RWPE2 (cell line): ENCODE measurements at regions not wholly inside any gene's neighbourhood (a gene's known extent, or its start where the extent isn't known, plus 50 kb on each side); places are given as distances from the start of the nearest gene placed in this dataset.
"Not testable (repeated sequence)": the region's sequence is repeated elsewhere in the genome, so short reads cannot be mapped to it uniquely, and the experiment has no call there.

Experiments
- ATAC-seq: fragments of 200-7000 bp; cut with Tn5 transposase; 3 replicates; pipeline ENCODE4 v1.9.1; 2021; ENCODE audit warnings: low read depth
- DNase-seq: peaks from one replicate; pipeline ENCODE4 v3.0.0-alpha.2; 2020; ENCODE audit warnings: low spot score
- H3K27ac ChIP-seq: fragments of 450-650 bp; 2 replicates; pipeline ENCODE4 v1.5.1; 2017; ENCODE audit warnings: mild to moderate bottlenecking; ENCODE audit not compliant: poor library complexity, severe bottlenecking
- H3K27me3 ChIP-seq: fragments of 250-450 bp; sonication (Bioruptor Pico); 2 replicates; pipeline ENCODE4 v1.5.1; 2021; ENCODE audit warnings: mild to moderate bottlenecking, moderate library complexity; ENCODE audit not compliant: insufficient read depth, poor library complexity, severe bottlenecking
- H3K36me3 ChIP-seq: fragments of 250-450 bp; sonication (Bioruptor Pico); 2 replicates; pipeline ENCODE4 v1.5.1; 2020; ENCODE audit warnings: low read depth, mild to moderate bottlenecking, moderate library complexity
- H3K4me1 ChIP-seq: fragments of 250-450 bp; sonication (Bioruptor Pico); 2 replicates; pipeline ENCODE4 v1.5.1; 2021; ENCODE audit warnings: mild to moderate bottlenecking, moderate library complexity; ENCODE audit not compliant: insufficient read depth, poor library complexity, severe bottlenecking
- H3K4me3 ChIP-seq: fragments of 250-450 bp; sonication (Bioruptor Pico); 2 replicates; pipeline ENCODE4 v1.5.1; 2021; ENCODE audit warnings: mild to moderate bottlenecking, moderate library complexity; ENCODE audit not compliant: severe bottlenecking
- H3K9me3 ChIP-seq: fragments of 250-450 bp; sonication (Bioruptor Pico); 2 replicates; pipeline ENCODE4 v1.5.1; 2021; ENCODE audit warnings: mild to moderate bottlenecking, moderate library complexity; ENCODE audit not compliant: severe bottlenecking
- CTCF ChIP-seq: fragments of 450-650 bp; IDR thresholded peaks from one replicate; pipeline ENCODE4 v1.5.1; 2017; ENCODE audit warnings: mild to moderate bottlenecking, moderate library complexity; ENCODE audit not compliant: poor library complexity, severe bottlenecking

GRCh38 chr2:89819809-89820208, 1128.3 kb downstream of the RPIA start:
- Histone ChIP-seq H3K36me3 (no peaks in the 10 kb centered on the region), H3K27ac (no peak overlapping the region), H3K4me3 (no peak overlapping the region), H3K4me1 (no peaks in the 10 kb centered on the region), H3K27me3 (no peaks in the 10 kb centered on the region), H3K9me3 (peaks cover 46% of the 10 kb centered on the region)
- no peak for TF ChIP-seq CTCF
- no peak for DNase-seq
- no peak for ATAC-seq

DNA sequence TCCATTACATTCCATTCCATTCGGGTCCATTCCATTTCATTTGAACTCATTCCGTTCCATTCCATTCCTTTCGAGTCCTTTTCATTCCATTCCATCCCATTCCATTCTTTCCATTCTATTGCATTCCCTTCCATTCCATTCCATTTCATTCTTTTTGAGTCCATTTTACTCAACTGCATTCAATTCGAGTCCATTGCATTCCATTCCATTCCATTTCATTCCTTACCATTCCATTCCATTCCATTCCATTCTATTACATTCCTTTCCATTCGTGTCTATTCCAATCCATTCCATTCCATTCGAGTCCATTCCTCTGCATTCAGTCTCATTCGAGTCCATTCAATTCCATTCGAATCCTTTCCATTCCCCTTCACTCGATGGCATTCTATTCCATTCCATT, 1128.8 kb downstream of the RPIA start:
- no peak for TF ChIP-seq CTCF
- no peak overlapping the region for H3K4me3 ChIP-seq
- H3K36me3 ChIP-seq, result no peaks in the 10 kb centered on the region
- no peaks in the 10 kb centered on the region for H3K4me1 ChIP-seq
- H3K9me3 ChIP-seq, result peaks cover 44% of the 10 kb centered on the region
- no peak for ATAC-seq
- no peaks in the 10 kb centered on the region for H3K27me3 ChIP-seq
- DNase-seq, result no peak
- no peak overlapping the region for H3K27ac ChIP-seq

GRCh38 chr2:89821455-89821945, 1130.0 kb downstream of the RPIA start:
- Histone ChIP-seq H3K27ac (no peak overlapping the region), H3K4me3 (no peak overlapping the region), H3K4me1 (no peaks in the 10 kb centered on the region), H3K9me3 (peaks cover 44% of the 10 kb centered on the region), H3K27me3 (no peaks in the 10 kb centered on the region), H3K36me3 (no peaks in the 10 kb centered on the region)
- DNase-seq, result no peak
- ATAC-seq, result no peak
- TF ChIP-seq CTCF, result no peak

DNA sequence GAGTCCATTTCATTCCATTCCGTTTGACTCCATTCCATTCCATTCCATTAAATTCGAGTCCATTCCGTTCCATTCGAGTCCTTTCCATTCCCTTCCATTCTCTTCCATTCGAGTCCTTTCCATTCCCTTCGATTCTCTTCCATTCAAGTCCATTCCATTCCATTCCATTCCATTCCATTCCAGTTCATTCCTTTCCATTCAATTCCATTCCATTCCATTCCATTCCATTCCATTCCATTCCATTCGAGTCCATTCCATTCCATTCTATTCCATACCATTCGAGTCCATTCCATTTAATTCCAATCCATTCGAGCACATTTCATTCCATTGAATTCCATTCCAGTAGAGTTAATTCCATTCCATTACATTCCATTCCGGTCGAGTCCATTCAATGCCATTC, 1130.9 kb downstream of the RPIA start:
- H3K27ac ChIP-seq, ATAC-seq, H3K27me3 ChIP-seq, H3K4me3 ChIP-seq, DNase-seq, H3K36me3 ChIP-seq, H3K4me1 ChIP-seq: not testable (repeated sequence)
- peaks cover 44% of the 10 kb centered on the region for H3K9me3 ChIP-seq

DNA sequence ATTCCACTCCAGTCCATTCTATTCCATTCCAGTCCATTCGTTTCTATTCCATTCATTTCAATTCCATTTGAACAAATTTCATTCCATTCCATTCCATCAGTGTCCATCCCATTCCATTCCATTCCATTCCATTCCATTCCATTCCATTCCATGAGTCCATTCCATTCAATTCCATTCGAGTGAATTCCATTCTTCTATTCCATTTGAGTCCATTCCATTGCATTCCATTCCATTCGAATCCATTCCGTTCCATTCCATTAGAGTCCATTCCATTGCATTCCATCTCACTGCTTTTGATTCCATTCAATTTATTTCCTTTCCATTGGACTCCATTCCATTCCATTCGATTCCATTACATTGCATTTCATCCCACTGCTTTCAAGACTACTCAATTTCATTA, 1132.1 kb downstream of the RPIA start:
- DNase-seq (no peak), ATAC-seq (no peak)
- Histone ChIP-seq H3K36me3 (no peaks in the 10 kb centered on the region), H3K9me3 (peaks cover 35% of the 10 kb centered on the region), H3K27ac (no peak overlapping the region), H3K27me3 (no peaks in the 10 kb centered on the region), H3K4me1 (no peaks in the 10 kb centered on the region), H3K4me3 (no peak overlapping the region)
- no peak for TF ChIP-seq CTCF
